ENCODE measurements at regions not wholly inside any gene's neighbourhood (a gene's known extent, or its start where the extent isn't known, plus 50 kb on each side); places are given as distances from the start of the nearest gene placed in this dataset.

DNA sequence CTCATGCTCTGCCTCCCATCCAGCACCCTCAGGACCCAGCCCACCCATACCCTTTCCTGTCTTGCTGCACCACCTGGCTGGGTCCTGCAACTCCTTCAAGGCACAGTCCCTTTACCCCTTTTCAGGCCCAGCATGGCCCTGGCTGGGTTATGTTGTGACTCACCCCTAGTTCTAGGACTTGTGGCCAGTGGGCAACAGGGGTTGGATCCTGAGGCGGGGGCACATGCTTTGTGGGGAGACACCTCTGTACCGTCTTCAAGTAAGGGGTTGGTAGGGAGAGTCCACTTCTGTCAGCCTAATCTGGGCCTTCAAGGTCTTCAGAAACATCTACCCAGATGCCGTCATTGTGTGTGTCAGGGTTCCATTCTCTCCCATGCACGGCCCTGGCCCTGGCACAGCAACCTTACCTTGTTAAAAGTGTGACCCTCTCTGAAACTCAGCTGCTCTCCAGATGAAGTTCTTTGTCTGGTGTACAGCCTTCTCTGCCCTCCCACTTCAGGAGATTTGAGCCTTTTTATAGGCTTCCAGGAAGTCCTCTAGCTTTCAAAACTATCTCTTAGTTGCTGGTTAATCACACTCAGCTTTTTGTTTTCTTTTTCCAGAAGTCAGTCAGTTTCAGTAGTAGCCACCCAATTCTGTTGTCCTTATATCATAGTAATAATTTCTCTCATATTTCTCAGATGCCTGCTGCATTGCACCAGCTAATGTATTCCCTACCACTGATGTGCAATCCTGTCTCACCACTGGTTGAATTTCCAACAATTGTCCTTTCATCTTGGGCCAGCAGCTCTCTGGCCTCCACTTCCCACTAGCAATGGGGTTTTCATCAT, 107.3 kb downstream of the NRN1 start:
- no peak for DNase-seq (ENCODE audit: low read depth, low spot score)
- Histone ChIP-seq H3K27ac (ENCODE audit: low read depth, low read length) (no peak overlapping the region), H3K9me3 (ENCODE audit: control insufficient read depth, insufficient read depth, low read length) (no peaks in the 10 kb centered on the region), H3K27me3 (ENCODE audit: control insufficient read depth, insufficient read depth, low read length) (no peaks in the 10 kb centered on the region), H3K4me3 (ENCODE audit: low read depth, low read length) (no peak overlapping the region)
- CTCF ChIA-PET, result no interaction called here
- TF ChIP-seq, protein P1, sequence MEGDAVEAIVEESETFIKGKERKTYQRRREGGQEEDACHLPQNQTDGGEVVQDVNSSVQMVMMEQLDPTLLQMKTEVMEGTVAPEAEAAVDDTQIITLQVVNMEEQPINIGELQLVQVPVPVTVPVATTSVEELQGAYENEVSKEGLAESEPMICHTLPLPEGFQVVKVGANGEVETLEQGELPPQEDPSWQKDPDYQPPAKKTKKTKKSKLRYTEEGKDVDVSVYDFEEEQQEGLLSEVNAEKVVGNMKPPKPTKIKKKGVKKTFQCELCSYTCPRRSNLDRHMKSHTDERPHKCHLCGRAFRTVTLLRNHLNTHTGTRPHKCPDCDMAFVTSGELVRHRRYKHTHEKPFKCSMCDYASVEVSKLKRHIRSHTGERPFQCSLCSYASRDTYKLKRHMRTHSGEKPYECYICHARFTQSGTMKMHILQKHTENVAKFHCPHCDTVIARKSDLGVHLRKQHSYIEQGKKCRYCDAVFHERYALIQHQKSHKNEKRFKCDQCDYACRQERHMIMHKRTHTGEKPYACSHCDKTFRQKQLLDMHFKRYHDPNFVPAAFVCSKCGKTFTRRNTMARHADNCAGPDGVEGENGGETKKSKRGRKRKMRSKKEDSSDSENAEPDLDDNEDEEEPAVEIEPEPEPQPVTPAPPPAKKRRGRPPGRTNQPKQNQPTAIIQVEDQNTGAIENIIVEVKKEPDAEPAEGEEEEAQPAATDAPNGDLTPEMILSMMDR (IDR thresholded peaks at IDR 0.05; ENCODE audit: low read depth, low read length), result no peak
- POLR2A ChIA-PET, result no interaction called here

DNA sequence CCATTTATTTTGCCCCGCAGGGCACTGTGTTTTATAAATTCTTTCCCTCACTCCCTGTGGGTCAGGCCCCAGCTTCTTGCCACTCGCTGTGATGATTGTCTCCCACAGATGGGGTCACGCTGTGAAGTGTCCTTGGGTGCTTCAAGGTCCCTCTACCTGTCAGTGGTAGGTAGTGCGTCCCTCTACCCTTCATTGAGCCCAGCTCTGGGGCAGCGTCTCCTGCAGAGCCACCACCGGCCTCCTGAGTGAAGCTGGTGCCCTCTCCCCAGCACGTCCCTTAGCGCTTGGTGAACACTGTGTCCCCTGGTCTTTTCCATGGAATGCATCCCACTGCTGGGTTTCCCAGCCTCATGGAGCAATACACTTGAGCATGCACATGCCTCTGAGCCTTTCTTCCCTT, 108.2 kb downstream of the NRN1 start:
- Histone ChIP-seq H3K4me3 (ENCODE audit: low read depth, low read length) (no peak overlapping the region), H3K27me3 (ENCODE audit: control insufficient read depth, insufficient read depth, low read length) (no peaks in the 10 kb centered on the region), H3K9me3 (ENCODE audit: control insufficient read depth, insufficient read depth, low read length) (no peaks in the 10 kb centered on the region), H3K27ac (ENCODE audit: low read depth, low read length) (no peak overlapping the region)
- DNase-seq (ENCODE audit: low read depth, low spot score), result no peak
- POLR2A ChIA-PET, result no interaction called here
- TF ChIP-seq, protein P1 (IDR thresholded peaks at IDR 0.05; ENCODE audit: low read depth, low read length), result no peak
- CTCF ChIA-PET, result no interaction called here

DNA sequence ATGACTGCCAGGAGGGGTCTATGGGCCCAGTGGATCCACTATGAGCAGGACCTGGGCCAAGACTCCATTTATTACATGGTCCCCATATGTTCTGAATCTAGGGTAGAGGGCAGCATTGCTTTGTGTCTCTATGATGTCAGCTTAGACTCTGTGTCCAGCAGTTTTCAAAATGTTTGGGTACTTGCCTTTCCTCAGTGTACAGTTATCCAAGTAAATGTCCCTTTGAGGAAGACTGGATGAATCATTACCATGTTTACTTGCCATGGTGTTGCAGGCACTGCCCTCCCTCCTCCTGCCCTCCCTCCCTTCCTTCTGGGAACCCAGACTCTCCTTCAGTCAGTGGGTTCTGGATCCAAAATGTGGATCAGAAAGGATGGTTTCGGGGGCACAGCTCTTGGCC, 108.6 kb downstream of the NRN1 start:
- Histone ChIP-seq H3K4me3 (ENCODE audit: low read depth, low read length) (no peak overlapping the region), H3K27ac (ENCODE audit: low read depth, low read length) (no peak overlapping the region), H3K9me3 (ENCODE audit: control insufficient read depth, insufficient read depth, low read length) (peaks cover 4% of the 10 kb centered on the region), H3K27me3 (ENCODE audit: control insufficient read depth, insufficient read depth, low read length) (no peaks in the 10 kb centered on the region)
- DNase-seq (ENCODE audit: low read depth, low spot score), result no peak
- CTCF ChIA-PET, result no interaction called here
- POLR2A ChIA-PET, result no interaction called here
- TF ChIP-seq, protein P1 (IDR thresholded peaks at IDR 0.05; ENCODE audit: low read depth, low read length), result no peak

DNA sequence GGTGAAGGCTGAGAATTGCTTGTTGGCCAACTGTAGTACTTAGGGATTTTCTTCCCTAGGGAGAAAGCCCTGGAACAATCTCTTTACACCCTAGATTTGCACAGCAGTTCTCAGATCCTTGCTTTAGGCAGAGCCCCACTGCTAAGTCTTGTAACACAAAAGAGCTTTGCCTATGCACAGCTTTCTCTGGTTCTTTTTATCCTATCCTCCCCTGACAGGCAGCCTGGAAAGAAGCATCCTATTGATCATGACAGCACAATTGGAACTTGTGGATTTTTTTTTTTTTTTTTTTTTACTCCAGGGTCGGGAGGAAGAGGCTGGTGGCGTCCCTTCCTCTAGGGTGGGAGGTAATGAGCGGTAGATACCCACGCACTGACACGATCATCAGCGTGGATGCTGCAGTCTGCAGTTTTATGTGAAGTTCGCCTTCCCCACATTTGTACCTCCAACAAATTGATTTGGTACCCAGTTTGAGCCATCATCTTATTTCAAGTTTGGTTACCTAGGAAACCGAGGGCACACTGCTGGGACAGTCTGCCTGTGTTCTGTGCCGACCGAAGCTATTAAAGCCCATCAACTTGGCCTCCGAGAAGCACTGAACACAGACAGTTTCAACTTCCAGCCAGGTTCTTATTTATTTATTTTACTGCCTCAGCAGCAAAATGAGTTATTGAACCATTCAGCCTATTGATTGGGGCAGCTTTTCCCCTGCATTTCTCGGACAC, 110.1 kb downstream of the NRN1 start:
- Histone ChIP-seq H3K9me3 (ENCODE audit: control insufficient read depth, insufficient read depth, low read length) (peaks cover 7% of the 10 kb centered on the region), H3K27me3 (ENCODE audit: control insufficient read depth, insufficient read depth, low read length) (no peaks in the 10 kb centered on the region), H3K27ac (ENCODE audit: low read depth, low read length) (no peak overlapping the region), H3K4me3 (ENCODE audit: low read depth, low read length) (no peak overlapping the region)
- POLR2A ChIA-PET, result no interaction called here
- CTCF ChIA-PET, result no interaction called here
- TF ChIP-seq, protein P1 (IDR thresholded peaks at IDR 0.05; ENCODE audit: low read depth, low read length), result no peak
- no peak for DNase-seq (ENCODE audit: low read depth, low spot score)

DNA sequence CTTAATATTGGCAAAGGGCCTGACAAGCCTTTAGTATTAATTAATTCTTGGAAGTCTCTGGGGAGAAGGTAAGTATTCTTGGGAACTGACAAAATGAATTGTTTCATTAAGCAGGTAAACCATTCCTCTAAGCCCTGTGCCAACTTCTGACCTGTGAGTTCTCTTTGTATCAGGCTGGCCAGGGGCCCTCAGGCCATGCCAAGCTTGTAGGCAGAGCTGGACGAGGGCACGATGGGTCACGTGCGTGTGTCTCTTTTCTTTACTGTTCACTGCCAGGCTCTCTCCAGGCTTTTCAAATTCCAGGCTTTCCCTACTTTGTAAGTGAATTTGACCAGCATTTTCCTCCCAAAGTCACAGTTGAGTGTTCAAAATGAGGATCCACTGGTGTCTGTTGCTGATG, 112.4 kb downstream of the NRN1 start:
- Histone ChIP-seq H3K27me3 (ENCODE audit: control insufficient read depth, insufficient read depth, low read length) (no peaks in the 10 kb centered on the region), H3K4me3 (ENCODE audit: low read depth, low read length) (no peak overlapping the region), H3K9me3 (ENCODE audit: control insufficient read depth, insufficient read depth, low read length) (peaks cover 7% of the 10 kb centered on the region), H3K27ac (ENCODE audit: low read depth, low read length) (no peak overlapping the region)
- ChIA-PET CTCF (interaction anchor here (0.6 kb wide), 1 partner anchor 433 kb away, joined by 3 read pairs; no protein-coding TSS in a partner anchor), POLR2A (no interaction called here)
- TF ChIP-seq, protein P1 (IDR thresholded peaks at IDR 0.05; ENCODE audit: low read depth, low read length), result no peak
- DNase-seq (ENCODE audit: low read depth, low spot score), result no peak

Measured in AG04450 (cell line).